ENCODE measurements at regions not wholly inside any gene's neighbourhood (a gene's known extent, or its start where the extent isn't known, plus 50 kb on each side); places are given as distances from the start of the nearest gene placed in this dataset.
A peak's percentile ranks its signal among the peaks of the same experiment; 100 is the strongest.

DNA sequence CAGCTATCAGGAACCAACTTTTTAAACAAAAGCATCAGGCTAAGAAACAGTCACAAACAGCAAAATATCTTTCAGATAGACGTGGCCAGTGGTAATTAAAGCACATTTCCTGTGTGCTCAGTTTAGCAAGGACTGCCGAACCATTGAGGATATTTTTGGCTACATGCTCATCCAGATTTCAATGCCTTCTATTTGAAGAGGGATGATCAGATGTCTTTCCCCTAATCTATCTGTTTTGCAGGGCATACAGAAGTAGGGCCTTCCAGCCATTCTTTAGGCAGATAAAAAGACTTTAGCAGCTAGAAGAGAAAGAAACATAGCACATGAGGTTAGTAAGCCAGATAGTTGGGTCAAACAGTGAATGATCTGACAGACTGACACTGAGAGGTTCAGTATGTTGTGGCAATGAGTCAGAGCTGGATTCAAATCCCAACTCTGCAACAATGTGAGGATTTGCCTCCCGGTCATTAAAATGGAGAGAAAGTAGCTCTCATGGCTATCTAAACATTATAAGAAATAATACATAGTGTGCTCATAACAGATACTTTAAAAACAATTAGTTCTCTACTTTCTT is 100.0 kb upstream of the PRKG2 start:
- intact Hi-C loops (cut with DNase I) = no loop called here
- H3K9ac ChIP-seq (ENCODE audit: low read length in 3 of 3) = no peak overlapping the region
- H3K4me3 ChIP-seq (ENCODE audit: low read length in 3 of 3) = no peak overlapping the region
- no peak overlapping the region for H3K27ac ChIP-seq (ENCODE audit: low read depth in 2 of 2, low read length in 2 of 2)
- peaks cover 3 to 9% (median 3%) of the 10 kb centered on the region in 3 donors for H3K4me1 ChIP-seq (ENCODE audit: control insufficient read depth in 2 of 3, insufficient read depth in 2 of 3, low read depth in 1 of 3, low read length in 3 of 3)
- no peaks in the 10 kb centered on the region for H3K36me3 ChIP-seq (ENCODE audit: control insufficient read depth in 2 of 3, insufficient read depth in 3 of 3, low read length in 3 of 3)
- DNase-seq = no peak
- TF ChIP-seq, protein P1, sequence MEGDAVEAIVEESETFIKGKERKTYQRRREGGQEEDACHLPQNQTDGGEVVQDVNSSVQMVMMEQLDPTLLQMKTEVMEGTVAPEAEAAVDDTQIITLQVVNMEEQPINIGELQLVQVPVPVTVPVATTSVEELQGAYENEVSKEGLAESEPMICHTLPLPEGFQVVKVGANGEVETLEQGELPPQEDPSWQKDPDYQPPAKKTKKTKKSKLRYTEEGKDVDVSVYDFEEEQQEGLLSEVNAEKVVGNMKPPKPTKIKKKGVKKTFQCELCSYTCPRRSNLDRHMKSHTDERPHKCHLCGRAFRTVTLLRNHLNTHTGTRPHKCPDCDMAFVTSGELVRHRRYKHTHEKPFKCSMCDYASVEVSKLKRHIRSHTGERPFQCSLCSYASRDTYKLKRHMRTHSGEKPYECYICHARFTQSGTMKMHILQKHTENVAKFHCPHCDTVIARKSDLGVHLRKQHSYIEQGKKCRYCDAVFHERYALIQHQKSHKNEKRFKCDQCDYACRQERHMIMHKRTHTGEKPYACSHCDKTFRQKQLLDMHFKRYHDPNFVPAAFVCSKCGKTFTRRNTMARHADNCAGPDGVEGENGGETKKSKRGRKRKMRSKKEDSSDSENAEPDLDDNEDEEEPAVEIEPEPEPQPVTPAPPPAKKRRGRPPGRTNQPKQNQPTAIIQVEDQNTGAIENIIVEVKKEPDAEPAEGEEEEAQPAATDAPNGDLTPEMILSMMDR (IDR thresholded peaks at IDR 0.05; ENCODE audit: borderline replicate concordance, extremely low read depth, insufficient read depth) = no peak
- no peaks in the 10 kb centered on the region for H3K27me3 ChIP-seq (ENCODE audit: control insufficient read depth, insufficient read depth, low read length)
- H3K9me3 ChIP-seq (ENCODE audit: control insufficient read depth in 2 of 3, insufficient read depth in 1 of 3, low read length in 3 of 3) = no peaks in the 10 kb centered on the region
- FAIRE-seq = no peak

DNA sequence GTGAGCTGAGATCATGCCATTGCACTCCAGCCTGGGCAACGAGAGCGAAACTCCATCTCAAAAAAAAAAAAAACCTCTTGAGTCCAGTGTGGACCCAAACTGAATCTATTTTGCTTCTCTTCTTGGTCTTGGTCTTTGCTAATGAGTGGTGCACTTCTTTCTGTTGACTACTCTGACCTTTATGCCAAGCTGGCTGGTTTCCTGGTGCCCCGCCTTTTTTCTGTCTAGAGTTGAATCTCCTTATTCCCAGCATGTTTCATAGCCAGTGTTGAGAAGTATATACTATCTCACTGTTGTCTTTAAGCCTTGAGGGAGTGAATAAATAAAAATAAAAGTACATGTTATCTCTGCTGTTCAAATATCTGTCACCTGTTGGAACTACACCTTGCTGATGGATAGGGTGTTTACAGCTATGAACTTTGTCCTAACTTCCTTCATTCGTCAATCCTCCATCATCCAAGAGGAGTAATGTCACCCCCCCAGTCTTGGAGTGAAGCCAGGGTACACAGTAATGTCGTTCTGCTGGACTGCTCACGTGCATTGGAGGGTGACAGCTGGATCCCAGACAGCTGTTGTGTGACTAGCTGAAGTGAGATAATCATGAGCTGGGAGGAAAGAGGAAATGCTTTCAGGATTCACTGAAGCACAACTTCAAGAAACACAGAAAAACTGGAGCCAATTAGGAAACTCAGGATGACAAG is 99.3 kb upstream of the PRKG2 start:
- no peak overlapping the region for H3K27ac ChIP-seq (ENCODE audit: low read depth in 2 of 2, low read length in 2 of 2)
- H3K9me3 ChIP-seq (ENCODE audit: control insufficient read depth in 2 of 3, insufficient read depth in 1 of 3, low read length in 3 of 3) = no peaks in the 10 kb centered on the region
- intact Hi-C loops (cut with DNase I) = no loop called here
- peaks cover 3 to 9% (median 3%) of the 10 kb centered on the region in 3 donors for H3K4me1 ChIP-seq (ENCODE audit: control insufficient read depth in 2 of 3, insufficient read depth in 2 of 3, low read depth in 1 of 3, low read length in 3 of 3)
- FAIRE-seq = peak; percentile 29
- H3K4me3 ChIP-seq (ENCODE audit: low read length in 3 of 3) = no peak overlapping the region
- H3K9ac ChIP-seq (ENCODE audit: low read length in 3 of 3) = no peak overlapping the region
- peak; percentile 83 to 98 (median 95) for DNase-seq
- H3K36me3 ChIP-seq (ENCODE audit: control insufficient read depth in 2 of 3, insufficient read depth in 3 of 3, low read length in 3 of 3) = no peaks in the 10 kb centered on the region
- TF ChIP-seq, protein P1 (IDR thresholded peaks at IDR 0.05; ENCODE audit: borderline replicate concordance, extremely low read depth, insufficient read depth) = no peak
- H3K27me3 ChIP-seq (ENCODE audit: control insufficient read depth, insufficient read depth, low read length) = no peaks in the 10 kb centered on the region

DNA sequence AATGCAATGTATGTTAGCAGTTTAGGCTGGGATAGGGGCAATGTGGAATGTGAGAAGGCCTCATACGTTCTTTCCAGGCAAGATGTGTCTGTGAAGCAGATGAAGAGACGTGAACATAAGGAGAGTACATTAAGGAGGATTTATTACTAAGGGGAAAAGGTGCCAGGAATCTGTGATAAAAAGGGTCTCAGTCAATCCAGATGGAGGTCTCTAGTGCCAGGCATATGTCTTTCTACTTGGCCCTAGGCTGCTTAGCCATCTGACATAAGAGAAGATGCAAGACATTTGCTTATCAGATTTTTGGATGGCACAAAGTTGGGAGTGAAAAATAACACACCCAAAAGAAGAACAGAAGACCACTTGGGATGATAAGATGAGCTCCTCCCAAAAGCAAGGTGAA is 93.0 kb upstream of the PRKG2 start:
- FAIRE-seq = no peak
- no peak overlapping the region for H3K9ac ChIP-seq (ENCODE audit: low read length in 3 of 3)
- TF ChIP-seq, protein P1 (IDR thresholded peaks at IDR 0.05; ENCODE audit: borderline replicate concordance, extremely low read depth, insufficient read depth) = no peak
- no peak overlapping the region for H3K27ac ChIP-seq (ENCODE audit: low read depth in 2 of 2, low read length in 2 of 2)
- H3K4me1 ChIP-seq (ENCODE audit: control insufficient read depth in 2 of 3, insufficient read depth in 2 of 3, low read depth in 1 of 3, low read length in 3 of 3) = no peaks in the 10 kb centered on the region
- intact Hi-C loops (cut with DNase I) = no loop called here
- no peaks in the 10 kb centered on the region for H3K27me3 ChIP-seq (ENCODE audit: control insufficient read depth, insufficient read depth, low read length)
- H3K36me3 ChIP-seq (ENCODE audit: control insufficient read depth in 2 of 3, insufficient read depth in 3 of 3, low read length in 3 of 3) = no peaks in the 10 kb centered on the region
- no peaks in the 10 kb centered on the region for H3K9me3 ChIP-seq (ENCODE audit: control insufficient read depth in 2 of 3, insufficient read depth in 1 of 3, low read length in 3 of 3)
- no peak overlapping the region for H3K4me3 ChIP-seq (ENCODE audit: low read length in 3 of 3)
- DNase-seq = no peak
